HEK293T (cell line): ENCODE measurements at regions not wholly inside any gene's neighbourhood (a gene's known extent, or its start where the extent isn't known, plus 50 kb on each side); places are given as distances from the start of the nearest gene placed in this dataset.

ENCODE experiments used
- CTCF ChIA-PET: fragments of 350-600 bp; formaldehyde crosslinking; extraction: SDS; loops from one replicate; lab custom pipeline; 2021; ENCODE audit warnings: antibody characterized with exemption, inconsistent platforms; lab: Yijun Ruan, JAX
- POLR2A ChIA-PET: fragments of 350-600 bp; formaldehyde crosslinking; extraction: SDS; loops from one replicate; lab custom pipeline; 2020; ENCODE audit warnings: antibody characterized with exemption, inconsistent platforms; lab: Yijun Ruan, JAX
- DNase-seq: peaks from one replicate; pipeline ENCODE4 v3.0.0; 2012; ENCODE audit warnings: mixed read lengths; ENCODE audit errors: extremely low spot score
- ARNT ChIP-seq: fragments of 450-650 bp; IDR thresholded peaks from 2 replicates; pipeline ENCODE4 v1.6.1; 2017; ENCODE audit warnings: mild to moderate bottlenecking
- BHLHE40 ChIP-seq: fragments of 450-650 bp; IDR thresholded peaks from 2 replicates; pipeline ENCODE4 v1.6.1; 2016; ENCODE audit warnings: mild to moderate bottlenecking, moderate library complexity, borderline replicate concordance
- CTBP1 ChIP-seq: fragments of 450-650 bp; IDR thresholded peaks from 2 replicates; pipeline ENCODE4 v1.6.1; 2016; ENCODE audit warnings: borderline replicate concordance
- ELF4 ChIP-seq: fragments of 450-650 bp; IDR thresholded peaks from 2 replicates; pipeline ENCODE4 v1.6.1; 2017; ENCODE audit warnings: antibody characterized with exemption
- FOXA1 ChIP-seq: fragments of 450-650 bp; IDR thresholded peaks from 2 replicates; pipeline ENCODE4 v1.6.1; 2016; ENCODE audit warnings: mild to moderate bottlenecking
- FOXK2 ChIP-seq: fragments of 450-650 bp; IDR thresholded peaks from 2 replicates; pipeline ENCODE4 v1.6.1; 2016; ENCODE audit warnings: mild to moderate bottlenecking
- FOXM1 ChIP-seq: fragments of 450-650 bp; IDR thresholded peaks from 2 replicates; pipeline ENCODE4 v1.6.1; 2017; ENCODE audit warnings: mild to moderate bottlenecking, borderline replicate concordance
- HDGF ChIP-seq: fragments of 450-650 bp; IDR thresholded peaks from 2 replicates; pipeline ENCODE4 v1.6.1; 2017; ENCODE audit warnings: antibody characterized with exemption, borderline replicate concordance
- L3MBTL2 ChIP-seq: fragments of 450-650 bp; conservative IDR thresholded peaks from 2 replicates; pipeline ENCODE4 v1.6.1; 2016; ENCODE audit warnings: mild to moderate bottlenecking
- LEF1 ChIP-seq: fragments of 450-650 bp; IDR thresholded peaks from 2 replicates; pipeline ENCODE4 v1.6.1; 2017; ENCODE audit warnings: mild to moderate bottlenecking, borderline replicate concordance
- NFRKB ChIP-seq: fragments of 450-650 bp; IDR thresholded peaks from 2 replicates; pipeline ENCODE4 v1.6.1; 2016; ENCODE audit warnings: mild to moderate bottlenecking, moderate library complexity
- SP1 ChIP-seq: fragments of 450-650 bp; IDR thresholded peaks from 2 replicates; pipeline ENCODE4 v1.6.1; 2017
- SUZ12 ChIP-seq: fragments of 450-650 bp; IDR thresholded peaks from 2 replicates; pipeline ENCODE4 v1.6.1; 2016; ENCODE audit warnings: mild to moderate bottlenecking
- TARDBP ChIP-seq: fragments of 450-650 bp; IDR thresholded peaks from 2 replicates; pipeline ENCODE4 v1.6.1; 2016
- ZNF384 ChIP-seq: fragments of 450-650 bp; IDR thresholded peaks from 2 replicates; pipeline ENCODE4 v1.6.1; 2016
- TF ChIP-seq, protein P1 (sequence below): fragments of 450-650 bp; IDR thresholded peaks from 2 replicates; pipeline ENCODE4 v1.6.1; 2016

- ChIA-PET POLR2A (no interaction called here), CTCF (no interaction called here)
- TF ChIP-seq ZNF384 = no peak
- no peak for TF ChIP-seq L3MBTL2
- TF ChIP-seq SP1 = no peak
- DNase-seq = no peak
Observed at GRCh38 chrX:131393426-131393825, 104.3 kb upstream of the IGSF1 start.

DNA sequence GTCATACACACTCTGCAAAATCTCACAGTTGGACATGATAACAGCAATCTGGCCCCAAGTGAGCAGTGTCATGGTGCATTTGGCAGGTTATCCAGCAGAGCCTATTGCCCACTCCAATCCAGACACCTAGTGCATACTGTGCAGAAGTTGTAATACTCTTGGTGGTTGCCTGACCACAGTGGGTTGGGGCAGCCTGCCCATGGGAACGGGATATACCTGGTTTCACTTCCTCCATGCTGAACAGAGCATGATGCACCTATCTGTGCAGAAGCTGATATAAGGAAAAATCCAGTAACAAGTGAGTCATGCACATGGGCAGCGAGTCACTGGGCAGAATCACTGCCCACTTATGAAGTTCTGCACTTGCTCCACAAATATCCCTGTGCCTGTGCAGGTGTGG is 105.3 kb upstream of the IGSF1 start:
- no peak for DNase-seq
- TF ChIP-seq, protein P1, sequence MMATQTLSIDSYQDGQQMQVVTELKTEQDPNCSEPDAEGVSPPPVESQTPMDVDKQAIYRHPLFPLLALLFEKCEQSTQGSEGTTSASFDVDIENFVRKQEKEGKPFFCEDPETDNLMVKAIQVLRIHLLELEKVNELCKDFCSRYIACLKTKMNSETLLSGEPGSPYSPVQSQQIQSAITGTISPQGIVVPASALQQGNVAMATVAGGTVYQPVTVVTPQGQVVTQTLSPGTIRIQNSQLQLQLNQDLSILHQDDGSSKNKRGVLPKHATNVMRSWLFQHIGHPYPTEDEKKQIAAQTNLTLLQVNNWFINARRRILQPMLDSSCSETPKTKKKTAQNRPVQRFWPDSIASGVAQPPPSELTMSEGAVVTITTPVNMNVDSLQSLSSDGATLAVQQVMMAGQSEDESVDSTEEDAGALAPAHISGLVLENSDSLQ = no peak
- TF ChIP-seq SUZ12 (no peak), SP1 (no peak), ARNT (no peak), HDGF (no peak), FOXK2 (no peak), LEF1 (no peak), FOXM1 (no peak), ZNF384 (no peak)
- CTCF ChIA-PET = no interaction called here
- POLR2A ChIA-PET = no interaction called here

- DNase-seq = no peak
- TF ChIP-seq, protein P1 = no peak
- TF ChIP-seq BHLHE40 (no peak), CTBP1 (no peak), ELF4 (no peak), TARDBP (no peak)
- ChIA-PET CTCF (no interaction called here), POLR2A (no interaction called here)
Observed at GRCh38 chrX:131397891-131398290, 108.8 kb upstream of the IGSF1 start.

GRCh38 chrX:131399678-131400428 is 110.7 kb upstream of the IGSF1 start:
- TF ChIP-seq L3MBTL2 = no peak
- POLR2A ChIA-PET = no interaction called here
- DNase-seq = no peak
- CTCF ChIA-PET = no interaction called here

DNA sequence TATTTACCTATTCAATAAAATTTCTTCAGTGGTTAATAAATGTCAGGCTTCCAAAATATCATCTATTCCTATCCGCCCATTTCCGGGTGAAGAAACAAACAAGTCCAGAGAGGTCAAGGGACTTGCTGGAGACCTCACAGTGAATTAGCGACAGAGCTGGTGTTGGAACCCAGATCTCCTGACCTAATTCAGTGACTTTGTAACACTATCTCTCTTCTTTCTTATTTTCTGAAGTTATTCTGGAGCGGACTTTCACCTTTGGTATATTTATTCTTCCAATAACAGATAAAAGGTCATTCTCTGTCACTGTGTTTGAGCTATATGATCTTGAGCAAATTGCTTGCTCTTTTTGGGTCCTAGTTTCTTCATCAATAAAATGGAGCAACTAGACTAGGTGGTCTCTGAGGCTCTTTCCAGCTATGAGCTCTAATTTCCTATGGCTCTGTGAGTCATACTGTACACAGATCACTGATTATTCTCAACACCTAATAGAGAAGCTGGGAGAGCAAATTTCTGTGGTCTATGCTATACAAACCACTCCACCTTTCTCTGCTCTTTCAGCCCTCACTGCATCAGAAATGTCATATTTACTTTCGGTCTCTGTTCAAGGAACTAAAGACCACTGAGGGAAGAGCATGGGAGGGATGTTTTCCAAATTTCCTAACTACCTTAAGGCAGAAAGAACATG is 113.2 kb upstream of the IGSF1 start:
- ChIA-PET POLR2A (no interaction called here), CTCF (no interaction called here)
- TF ChIP-seq L3MBTL2 = no peak
- TF ChIP-seq SP1 = no peak
- TF ChIP-seq ZNF384 = no peak
- TF ChIP-seq ARNT = no peak
- TF ChIP-seq TARDBP = no peak
- TF ChIP-seq SUZ12 = no peak
- no peak for TF ChIP-seq ELF4
- TF ChIP-seq BHLHE40 = no peak
- TF ChIP-seq FOXK2 = no peak
- no peak for TF ChIP-seq FOXM1
- no peak for TF ChIP-seq HDGF
- TF ChIP-seq NFRKB = no peak
- no peak for TF ChIP-seq LEF1
- TF ChIP-seq, protein P1 = no peak
- TF ChIP-seq FOXA1 = no peak
- no peak for TF ChIP-seq CTBP1
- DNase-seq = no peak

- CTCF ChIA-PET = no interaction called here
- TF ChIP-seq SP1 (no peak), TARDBP (no peak), HDGF (no peak), SUZ12 (no peak), NFRKB (no peak), L3MBTL2 (no peak), ZNF384 (no peak), CTBP1 (no peak)
- TF ChIP-seq, protein P1 = no peak
- POLR2A ChIA-PET = no interaction called here
- peak; percentile 50 for DNase-seq
Observed at GRCh38 chrX:131405497-131405896, 116.4 kb upstream of the IGSF1 start.
